Subcutaneous abdominal adipose tissue (tissue), 5 donors: ENCODE measurements at regions not wholly inside any gene's neighbourhood (a gene's known extent, or its start where the extent isn't known, plus 50 kb on each side); places are given as distances from the start of the nearest gene placed in this dataset.

Experiments used
- H3K27ac ChIP-seq: one replicate; pipeline ENCODE4 v1.7.0; 2013; ENCODE audit warnings: low read depth, mild to moderate bottlenecking, inconsistent platforms, low read length, moderate library complexity
- H3K27me3 ChIP-seq, 5 donors: one replicate each; pipeline ENCODE4 v1.7.0; 2013; ENCODE audit warnings: low read length in 5 of 5, inconsistent platforms in 1 of 5; ENCODE audit not compliant: control insufficient read depth in 5 of 5, insufficient read depth in 4 of 5
- H3K36me3 ChIP-seq, 5 donors: one replicate each; pipeline ENCODE4 v1.7.0; 2013; ENCODE audit warnings: low read length in 5 of 5; ENCODE audit not compliant: control insufficient read depth in 5 of 5, insufficient read depth in 5 of 5
- H3K4me1 ChIP-seq, 5 donors: one replicate each; pipeline ENCODE4 v1.7.0; 2013; ENCODE audit warnings: low read length in 5 of 5, mild to moderate bottlenecking in 3 of 5, moderate library complexity in 1 of 5; ENCODE audit not compliant: control insufficient read depth in 5 of 5, insufficient read depth in 5 of 5
- H3K4me3 ChIP-seq, 5 donors: one replicate each; pipeline ENCODE4 v1.7.0; 2013; ENCODE audit warnings: low read length in 5 of 5, low read depth in 1 of 5
- H3K9ac ChIP-seq, 5 donors: one replicate each; pipeline ENCODE4 v1.7.0; 2013; ENCODE audit warnings: low read length in 5 of 5, mild to moderate bottlenecking in 4 of 5, moderate library complexity in 3 of 5
- H3K9me3 ChIP-seq, 5 donors: one replicate each; pipeline ENCODE4 v1.7.0; 2013; ENCODE audit warnings: low read length in 5 of 5; ENCODE audit not compliant: control insufficient read depth in 5 of 5
- donor health status: healthy.
- donor health status: healthy.
- donor health status: healthy.
- donor health status: healthy.
- donor health status: healthy.

DNA sequence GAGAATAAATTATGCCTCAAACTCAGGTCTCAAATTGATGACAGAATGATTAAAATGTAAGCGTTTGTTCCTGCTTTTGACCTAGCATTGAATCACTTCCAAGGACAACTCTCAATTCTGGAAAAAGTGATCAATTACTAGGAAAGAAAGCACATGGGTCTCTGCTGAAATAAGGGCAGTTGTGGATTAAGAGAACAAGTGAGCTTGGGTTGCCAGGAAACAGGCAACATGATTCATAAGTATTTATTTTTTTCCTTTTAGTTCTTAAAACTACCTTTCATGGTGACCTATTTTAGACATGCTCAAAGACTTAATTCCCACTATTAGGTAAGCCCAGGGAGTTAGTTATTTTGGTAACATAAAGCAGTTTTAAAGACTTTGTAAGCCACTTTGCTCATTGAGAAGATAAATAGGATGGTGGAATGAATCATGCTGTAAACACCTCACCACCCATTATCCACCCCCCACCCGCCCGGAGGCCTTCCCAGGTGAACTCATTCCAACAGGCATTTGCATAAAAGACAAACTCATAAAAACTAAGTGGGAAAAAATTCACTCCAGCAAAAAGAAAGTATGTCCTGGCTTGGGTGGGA, 728.3 kb downstream of the SORCS1 start:
- H3K9ac ChIP-seq, result no peak overlapping the region
- peaks cover 0 to 8% (median 3%) of the 10 kb centered on the region in 5 donors for H3K9me3 ChIP-seq
- no peak overlapping the region for H3K27ac ChIP-seq

DNA sequence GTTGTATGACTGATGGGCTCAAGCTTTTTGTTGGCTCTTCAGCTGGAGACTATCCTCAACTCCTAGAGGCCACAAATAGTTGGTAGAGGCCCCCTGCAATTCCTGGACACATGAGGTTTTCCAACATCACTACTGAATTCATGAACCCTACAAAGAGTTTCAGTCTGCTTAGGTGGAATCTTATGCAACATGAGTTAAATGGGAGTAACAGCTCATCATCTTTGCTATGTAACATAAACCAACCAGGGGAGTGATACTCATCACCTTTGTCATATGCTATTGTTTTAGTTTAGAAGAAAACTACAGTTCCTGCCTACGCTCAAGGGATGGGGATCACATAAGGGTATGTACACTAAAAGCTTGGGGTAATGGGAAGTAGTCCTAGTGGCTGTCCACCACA, 729.4 kb downstream of the SORCS1 start:
- Histone ChIP-seq H3K27me3 (no peaks in the 10 kb centered on the region), H3K9me3 (peaks cover 0 to 8% (median 3%) of the 10 kb centered on the region in 5 donors), H3K27ac (no peak overlapping the region)

More for the DNA sequence above, 728.3 kb downstream of the SORCS1 start:
- no peaks in the 10 kb centered on the region for H3K27me3 ChIP-seq
- no peak overlapping the region for H3K4me3 ChIP-seq
- H3K4me1 ChIP-seq, result no peaks in the 10 kb centered on the region
- H3K36me3 ChIP-seq, result no peaks in the 10 kb centered on the region

DNA sequence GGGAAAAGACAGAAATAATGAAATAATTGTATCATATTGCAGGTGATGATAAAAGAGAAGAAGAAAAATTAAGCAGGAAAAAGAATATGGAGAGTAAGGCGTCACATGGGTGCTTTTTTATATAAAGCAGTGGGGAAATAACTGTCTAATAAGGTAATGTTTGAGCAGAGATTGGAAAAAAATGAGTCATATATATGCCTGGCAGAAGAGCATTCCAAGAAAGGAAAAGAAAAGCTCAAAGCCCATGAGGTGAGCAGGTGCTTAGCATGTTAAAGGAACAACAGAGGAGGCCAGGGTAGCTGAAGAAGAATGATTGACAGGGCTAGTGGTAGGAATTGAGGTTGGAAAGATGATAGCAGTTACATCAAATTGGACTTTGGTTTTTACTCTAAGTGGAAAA, 739.5 kb downstream of the SORCS1 start:
- no peak overlapping the region for H3K9ac ChIP-seq
- no peak overlapping the region for H3K27ac ChIP-seq
- no peaks in the 10 kb centered on the region for H3K36me3 ChIP-seq
- no peaks in the 10 kb centered on the region for H3K4me1 ChIP-seq
- H3K4me3 ChIP-seq, result no peak overlapping the region
- H3K27me3 ChIP-seq, result no peaks in the 10 kb centered on the region
- H3K9me3 ChIP-seq, result no peaks in the 10 kb centered on the region

More for the DNA sequence above, 729.4 kb downstream of the SORCS1 start:
- Histone ChIP-seq H3K4me3 (no peak overlapping the region), H3K4me1 (no peaks in the 10 kb centered on the region), H3K9ac (no peak overlapping the region), H3K36me3 (no peaks in the 10 kb centered on the region)

DNA sequence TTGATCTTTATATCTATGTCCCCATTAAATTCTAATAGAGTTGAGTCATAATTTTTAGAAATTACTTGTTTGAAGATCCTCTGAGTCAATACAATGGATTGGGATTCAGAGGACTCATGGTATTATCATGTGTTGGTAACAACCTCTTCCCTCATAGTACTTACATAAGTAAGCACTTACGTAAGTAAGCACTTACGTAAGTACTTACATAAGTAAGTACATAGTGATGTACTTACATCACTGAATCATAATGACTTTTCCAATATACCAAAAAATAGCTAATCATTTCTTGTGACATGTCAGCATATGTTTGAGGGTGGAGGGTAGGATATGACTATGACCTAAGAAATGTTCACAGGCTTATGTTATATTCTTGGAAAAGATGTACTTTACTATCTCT, 740.5 kb downstream of the SORCS1 start:
- H3K4me3 ChIP-seq, result no peak overlapping the region
- H3K27me3 ChIP-seq, result no peaks in the 10 kb centered on the region
- no peaks in the 10 kb centered on the region for H3K36me3 ChIP-seq
- H3K9me3 ChIP-seq, result no peaks in the 10 kb centered on the region
- no peaks in the 10 kb centered on the region for H3K4me1 ChIP-seq
- no peak overlapping the region for H3K9ac ChIP-seq
- H3K27ac ChIP-seq, result no peak overlapping the region

DNA sequence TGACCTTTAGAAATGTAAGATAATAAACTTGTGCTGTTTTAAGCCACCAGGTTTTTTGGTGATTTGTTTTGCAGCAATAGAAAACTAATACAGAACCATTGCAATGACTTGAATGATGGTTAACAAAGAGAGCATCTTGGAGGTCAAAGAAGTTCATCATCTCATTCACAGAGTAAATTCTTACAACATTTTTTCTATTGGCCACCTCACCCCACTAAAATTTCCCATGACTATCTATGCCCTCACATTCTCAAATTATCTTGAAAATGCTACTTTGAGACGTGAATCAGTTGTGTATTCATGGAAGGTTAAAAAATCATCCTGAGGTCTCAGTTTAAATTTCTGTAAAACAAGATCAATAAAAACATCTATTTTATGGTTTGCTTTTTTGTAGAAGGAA, 754.2 kb downstream of the SORCS1 start:
- H3K4me3 ChIP-seq, result no peak overlapping the region
- H3K27me3 ChIP-seq, result no peaks in the 10 kb centered on the region
- H3K4me1 ChIP-seq, result no peaks in the 10 kb centered on the region
- no peak overlapping the region for H3K27ac ChIP-seq
- H3K9ac ChIP-seq, result no peak overlapping the region
- no peaks in the 10 kb centered on the region for H3K9me3 ChIP-seq
- H3K36me3 ChIP-seq, result no peaks in the 10 kb centered on the region

DNA sequence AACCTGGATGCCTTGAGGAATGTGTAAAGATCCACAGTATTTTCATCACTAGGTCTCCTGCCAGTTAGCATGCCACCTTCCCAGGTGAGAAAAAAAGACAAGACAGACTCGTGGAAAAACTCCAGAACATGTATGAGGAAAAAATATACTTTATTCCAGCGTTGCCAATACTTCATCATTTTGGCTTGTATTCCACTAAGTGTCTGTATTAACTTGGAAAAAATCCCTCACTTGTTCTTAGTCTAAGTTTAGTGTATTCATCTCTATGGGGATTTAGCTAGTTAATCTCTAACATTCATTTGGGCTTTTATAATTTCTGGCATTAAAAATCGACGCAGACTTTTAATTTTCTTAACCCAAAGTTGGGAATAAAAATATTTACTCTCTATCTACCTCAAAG, 759.4 kb downstream of the SORCS1 start:
- no peaks in the 10 kb centered on the region for H3K27me3 ChIP-seq
- H3K4me1 ChIP-seq, result no peaks in the 10 kb centered on the region
- H3K27ac ChIP-seq, result no peak overlapping the region
- H3K4me3 ChIP-seq, result no peak overlapping the region
- H3K9me3 ChIP-seq, result no peaks in the 10 kb centered on the region
- no peak overlapping the region for H3K9ac ChIP-seq
- H3K36me3 ChIP-seq, result no peaks in the 10 kb centered on the region

DNA sequence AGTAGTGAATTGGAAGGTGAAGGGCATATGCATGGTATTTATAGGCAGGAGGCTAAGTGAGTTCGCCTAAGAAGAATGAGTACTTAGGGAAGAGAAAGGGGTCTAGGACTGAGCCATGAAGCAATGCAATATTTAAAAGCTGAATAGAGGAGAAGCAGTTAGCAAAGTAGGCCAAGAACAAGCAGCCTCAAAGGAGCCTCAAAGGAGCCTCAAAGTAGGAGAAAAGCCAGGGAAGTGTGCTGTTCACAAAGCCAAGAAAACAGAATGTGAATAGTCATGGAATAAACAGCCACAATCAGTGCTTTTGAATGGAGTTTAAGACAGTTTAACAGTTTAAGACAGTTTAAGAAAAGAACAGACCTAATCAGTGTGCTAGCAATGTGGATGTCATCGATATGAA, 762.0 kb downstream of the SORCS1 start:
- no peaks in the 10 kb centered on the region for H3K9me3 ChIP-seq
- no peak overlapping the region for H3K4me3 ChIP-seq
- H3K27me3 ChIP-seq, result no peaks in the 10 kb centered on the region
- no peaks in the 10 kb centered on the region for H3K4me1 ChIP-seq
- H3K36me3 ChIP-seq, result no peaks in the 10 kb centered on the region
- H3K27ac ChIP-seq, result no peak overlapping the region
- no peak overlapping the region for H3K9ac ChIP-seq

DNA sequence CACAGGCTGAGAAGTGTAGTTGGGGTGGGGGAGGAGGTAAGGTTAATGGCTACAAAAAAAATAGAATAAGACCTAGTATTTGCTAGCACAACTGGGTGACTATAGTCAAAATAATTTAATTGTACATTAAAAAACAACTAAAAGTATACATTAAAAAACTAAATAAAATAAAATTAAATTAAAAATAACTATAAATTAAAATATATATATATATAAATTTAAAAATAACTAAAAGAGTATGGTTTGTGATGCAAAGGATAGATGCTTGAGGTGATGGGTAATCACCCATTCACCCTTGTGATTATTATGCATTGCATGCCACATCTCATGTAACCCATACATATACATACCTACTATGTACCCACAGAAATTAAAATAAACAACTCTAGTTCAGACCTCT, 762.5 kb downstream of the SORCS1 start:
- H3K27ac ChIP-seq, result no peak overlapping the region
- no peak overlapping the region for H3K9ac ChIP-seq
- H3K4me1 ChIP-seq, result no peaks in the 10 kb centered on the region
- no peaks in the 10 kb centered on the region for H3K9me3 ChIP-seq
- no peaks in the 10 kb centered on the region for H3K27me3 ChIP-seq
- no peak overlapping the region for H3K4me3 ChIP-seq
- no peaks in the 10 kb centered on the region for H3K36me3 ChIP-seq

DNA sequence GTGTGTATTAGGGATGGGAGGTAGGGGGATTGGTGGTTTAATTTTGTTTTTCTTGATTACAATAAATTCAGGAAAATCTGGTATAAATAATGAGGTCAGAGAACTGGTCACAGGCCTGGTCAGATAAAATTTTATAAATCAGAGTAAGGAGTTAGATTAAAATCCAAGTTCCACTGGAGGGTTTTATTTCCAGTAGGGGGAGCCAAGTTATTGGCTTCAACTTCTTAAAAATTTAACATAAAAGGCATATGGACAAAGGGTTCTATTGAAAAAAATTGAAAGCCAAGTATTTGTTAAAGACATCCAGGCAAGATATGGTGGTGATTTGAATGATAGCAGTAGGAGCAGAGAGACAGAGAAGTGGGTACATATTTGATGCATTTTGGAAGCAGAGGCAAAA, 763.3 kb downstream of the SORCS1 start:
- H3K9ac ChIP-seq, result no peak overlapping the region
- H3K27me3 ChIP-seq, result no peaks in the 10 kb centered on the region
- H3K9me3 ChIP-seq, result no peaks in the 10 kb centered on the region
- H3K36me3 ChIP-seq, result no peaks in the 10 kb centered on the region
- H3K4me1 ChIP-seq, result no peaks in the 10 kb centered on the region
- no peak overlapping the region for H3K27ac ChIP-seq
- H3K4me3 ChIP-seq, result no peak overlapping the region

DNA sequence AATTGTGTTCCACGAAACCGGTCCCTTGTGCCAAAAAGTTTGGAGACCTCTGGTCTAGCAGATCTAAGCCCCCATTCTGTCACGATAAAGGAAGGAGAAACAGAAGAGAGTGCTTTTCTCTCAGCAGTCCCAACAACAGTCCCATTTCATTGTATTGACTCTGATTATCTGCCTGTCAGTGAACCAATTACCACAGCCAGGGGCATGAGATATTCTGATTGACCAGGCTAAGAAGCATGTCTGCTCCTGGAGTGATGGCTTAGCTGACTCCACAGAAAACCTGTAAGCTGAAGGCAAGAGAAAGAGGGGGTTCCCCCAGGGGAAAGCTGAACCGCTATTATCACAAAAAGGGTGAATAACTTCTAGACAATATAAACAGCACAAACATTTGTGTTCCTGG, 765.4 kb downstream of the SORCS1 start:
- Histone ChIP-seq H3K27me3 (no peaks in the 10 kb centered on the region), H3K4me1 (no peaks in the 10 kb centered on the region), H3K27ac (no peak overlapping the region), H3K9ac (no peak overlapping the region), H3K4me3 (no peak overlapping the region), H3K36me3 (no peaks in the 10 kb centered on the region), H3K9me3 (no peaks in the 10 kb centered on the region)

DNA sequence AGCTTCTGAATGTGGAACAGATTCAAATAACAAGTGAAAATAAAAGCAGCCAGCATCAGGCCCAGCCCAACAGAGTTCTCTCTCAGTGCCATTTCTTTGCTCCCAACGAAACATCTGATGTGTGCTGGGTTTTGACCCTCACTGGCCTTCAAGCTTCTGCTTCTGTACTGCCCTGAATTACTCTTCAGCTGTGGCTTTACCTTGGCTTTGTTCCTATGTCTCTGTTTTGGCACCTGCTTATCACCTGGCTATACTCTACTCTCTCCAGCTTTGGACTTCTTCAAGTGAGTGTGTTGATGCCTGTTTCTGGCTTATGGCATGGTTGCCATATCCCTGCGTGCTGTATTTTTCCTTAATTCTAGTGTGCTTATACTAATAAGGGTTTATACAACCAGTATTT, 768.3 kb downstream of the SORCS1 start:
- Histone ChIP-seq H3K9ac (no peak overlapping the region), H3K4me3 (no peak overlapping the region), H3K27ac (no peak overlapping the region), H3K4me1 (no peaks in the 10 kb centered on the region), H3K27me3 (no peaks in the 10 kb centered on the region), H3K9me3 (no peaks in the 10 kb centered on the region), H3K36me3 (no peaks in the 10 kb centered on the region)
